Subcutaneous abdominal adipose tissue (tissue), 5 donors: ENCODE measurements at regions not wholly inside any gene's neighbourhood (a gene's known extent, or its start where the extent isn't known, plus 50 kb on each side); places are given as distances from the start of the nearest gene placed in this dataset.
"Not testable (repeated sequence)": the region's sequence is repeated elsewhere in the genome, so short reads cannot be mapped to it uniquely, and the experiment has no call there.

Experiments used
- H3K27ac ChIP-seq: one replicate; pipeline ENCODE4 v1.7.0; 2013; ENCODE audit warnings: low read depth, mild to moderate bottlenecking, inconsistent platforms, low read length, moderate library complexity
- H3K27me3 ChIP-seq, 5 donors: one replicate each; pipeline ENCODE4 v1.7.0; 2013; ENCODE audit warnings: low read length in 5 of 5, inconsistent platforms in 1 of 5; ENCODE audit not compliant: control insufficient read depth in 5 of 5, insufficient read depth in 4 of 5
- H3K36me3 ChIP-seq, 5 donors: one replicate each; pipeline ENCODE4 v1.7.0; 2013; ENCODE audit warnings: low read length in 5 of 5; ENCODE audit not compliant: control insufficient read depth in 5 of 5, insufficient read depth in 5 of 5
- H3K4me1 ChIP-seq, 5 donors: one replicate each; pipeline ENCODE4 v1.7.0; 2013; ENCODE audit warnings: low read length in 5 of 5, mild to moderate bottlenecking in 3 of 5, moderate library complexity in 1 of 5; ENCODE audit not compliant: control insufficient read depth in 5 of 5, insufficient read depth in 5 of 5
- H3K4me3 ChIP-seq, 5 donors: one replicate each; pipeline ENCODE4 v1.7.0; 2013; ENCODE audit warnings: low read length in 5 of 5, low read depth in 1 of 5
- H3K9ac ChIP-seq, 5 donors: one replicate each; pipeline ENCODE4 v1.7.0; 2013; ENCODE audit warnings: low read length in 5 of 5, mild to moderate bottlenecking in 4 of 5, moderate library complexity in 3 of 5
- H3K9me3 ChIP-seq, 5 donors: one replicate each; pipeline ENCODE4 v1.7.0; 2013; ENCODE audit warnings: low read length in 5 of 5; ENCODE audit not compliant: control insufficient read depth in 5 of 5
- donor health status: healthy.
- donor health status: healthy.
- donor health status: healthy.
- donor health status: healthy.
- donor health status: healthy.

- H3K36me3 ChIP-seq, H3K4me3 ChIP-seq, H3K27me3 ChIP-seq, H3K9ac ChIP-seq, H3K4me1 ChIP-seq, H3K9me3 ChIP-seq, H3K27ac ChIP-seq: not testable (repeated sequence)
Observed at GRCh38 chr2:111584540-111584939, 299.5 kb downstream of the ANAPC1 start.

GRCh38 chr2:111584950-111585349 is 299.0 kb downstream of the ANAPC1 start:
- not testable (repeated sequence) for H3K4me1 ChIP-seq, H3K36me3 ChIP-seq, H3K27ac ChIP-seq, H3K27me3 ChIP-seq, H3K9me3 ChIP-seq, H3K4me3 ChIP-seq, H3K9ac ChIP-seq

- not testable (repeated sequence) for H3K27ac ChIP-seq, H3K9ac ChIP-seq, H3K9me3 ChIP-seq, H3K27me3 ChIP-seq, H3K36me3 ChIP-seq, H3K4me1 ChIP-seq, H3K4me3 ChIP-seq
Observed at GRCh38 chr2:111586014-111586413, 298.0 kb downstream of the ANAPC1 start.

GRCh38 chr2:111595072-111595471 is 288.9 kb downstream of the ANAPC1 start:
- H3K27ac ChIP-seq, H3K9ac ChIP-seq, H3K9me3 ChIP-seq, H3K36me3 ChIP-seq, H3K4me1 ChIP-seq, H3K4me3 ChIP-seq, H3K27me3 ChIP-seq: not testable (repeated sequence)

- H3K4me3 ChIP-seq, H3K36me3 ChIP-seq, H3K9ac ChIP-seq, H3K27me3 ChIP-seq, H3K27ac ChIP-seq, H3K9me3 ChIP-seq, H3K4me1 ChIP-seq: not testable (repeated sequence)
Observed at GRCh38 chr2:111596808-111597705, 286.9 kb downstream of the ANAPC1 start.

- not testable (repeated sequence) for H3K36me3 ChIP-seq, H3K27ac ChIP-seq, H3K9ac ChIP-seq, H3K4me1 ChIP-seq, H3K27me3 ChIP-seq, H3K9me3 ChIP-seq, H3K4me3 ChIP-seq
Observed at GRCh38 chr2:111598944-111599343, 285.0 kb downstream of the ANAPC1 start.

- not testable (repeated sequence) for H3K27ac ChIP-seq, H3K9ac ChIP-seq
Observed at GRCh38 chr2:111602259-111602658, 281.7 kb downstream of the ANAPC1 start.

GRCh38 chr2:111605798-111606197 is 278.2 kb downstream of the ANAPC1 start:
- not testable (repeated sequence) for H3K4me1 ChIP-seq, H3K4me3 ChIP-seq, H3K9me3 ChIP-seq, H3K27me3 ChIP-seq, H3K36me3 ChIP-seq, H3K9ac ChIP-seq, H3K27ac ChIP-seq

More at GRCh38 chr2:111602259-111602658, 281.7 kb downstream of the ANAPC1 start:
- not testable (repeated sequence) for H3K27me3 ChIP-seq, H3K4me3 ChIP-seq, H3K9me3 ChIP-seq, H3K36me3 ChIP-seq, H3K4me1 ChIP-seq

- H3K9ac ChIP-seq, H3K27me3 ChIP-seq, H3K27ac ChIP-seq, H3K4me1 ChIP-seq, H3K36me3 ChIP-seq, H3K9me3 ChIP-seq, H3K4me3 ChIP-seq: not testable (repeated sequence)
Observed at GRCh38 chr2:111606632-111607031, 277.4 kb downstream of the ANAPC1 start.

GRCh38 chr2:111609146-111609844 is 274.7 kb downstream of the ANAPC1 start:
- not testable (repeated sequence) for H3K9me3 ChIP-seq, H3K36me3 ChIP-seq, H3K9ac ChIP-seq, H3K27me3 ChIP-seq, H3K4me3 ChIP-seq, H3K4me1 ChIP-seq, H3K27ac ChIP-seq
